CD4-positive, alpha-beta T cell treated with Interferon gamma for 1 hour (primary cell): ENCODE measurements at regions not wholly inside any gene's neighbourhood (a gene's known extent, or its start where the extent isn't known, plus 50 kb on each side); places are given as distances from the start of the nearest gene placed in this dataset.

Experiments used
- DNase-seq: peaks from one replicate; pipeline ENCODE4 v3.0.0-alpha.2; 2020

DNA sequence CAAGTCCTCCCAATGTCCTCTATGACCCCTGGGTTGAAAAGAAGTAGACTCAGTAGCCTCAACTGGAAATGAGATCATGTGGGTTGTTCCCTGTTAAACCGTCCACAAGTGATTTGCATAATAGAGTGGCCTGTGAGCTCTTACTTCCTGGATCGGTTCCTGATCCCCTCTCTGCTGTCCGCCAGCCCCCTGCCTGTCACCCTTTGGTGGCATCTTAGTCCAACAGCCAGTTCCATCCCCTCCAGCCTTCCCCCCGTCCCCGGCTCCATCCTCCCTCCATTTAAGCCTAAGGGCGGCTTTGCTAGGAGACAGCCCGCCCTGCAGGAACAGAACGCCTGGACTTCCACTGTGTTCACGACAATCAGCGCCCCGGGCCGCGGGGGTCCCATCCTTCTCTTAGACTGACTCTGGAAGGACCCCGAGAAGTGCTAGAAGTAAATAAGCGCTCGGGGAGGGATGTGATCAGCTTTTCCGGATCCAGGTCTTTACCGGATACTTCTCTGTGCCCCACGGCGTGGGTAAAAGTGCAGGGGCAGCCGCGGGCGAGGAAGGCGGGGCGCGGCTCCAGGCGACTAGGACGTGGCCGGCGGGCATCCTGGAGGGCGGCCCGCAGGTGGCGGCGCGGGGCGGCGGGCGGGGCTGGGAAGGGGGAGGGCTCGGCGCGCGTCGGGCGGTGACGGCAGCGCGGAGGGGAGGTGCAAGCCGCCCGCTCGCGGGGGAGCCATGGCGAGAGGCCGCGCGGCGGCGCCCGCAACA, 51.2 kb upstream of the ULK4 start:
- peak; percentile 80 for DNase-seq

DNA sequence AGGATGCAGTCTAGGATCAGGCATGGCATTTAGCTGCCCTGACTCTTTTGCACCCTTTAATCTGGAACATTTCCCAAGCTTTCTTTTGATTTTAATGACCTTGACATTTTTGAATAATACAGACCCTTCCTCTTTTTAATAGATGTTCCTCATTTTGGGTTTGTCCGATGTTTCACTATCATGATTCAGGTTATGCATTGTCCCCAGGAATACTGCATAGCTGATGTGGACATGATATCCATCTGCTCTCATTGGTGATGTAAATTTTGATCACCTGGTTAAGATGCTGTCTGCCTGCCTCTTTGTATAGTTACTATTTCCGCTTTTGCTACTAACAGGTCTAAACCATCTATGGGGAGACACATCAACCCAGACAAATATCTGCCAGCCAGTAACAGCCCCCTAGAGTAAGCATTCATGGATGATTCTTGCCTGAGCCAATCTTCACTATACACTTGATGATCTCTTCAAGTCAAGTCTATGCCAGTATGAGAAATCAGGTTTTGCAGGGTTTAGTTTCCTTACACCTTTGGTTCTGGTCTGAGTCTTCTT, 50.6 kb upstream of the ULK4 start:
- peak; percentile 15 for DNase-seq
